Stimulated activated naive CD8-positive, alpha-beta T cell treated with anti-CD3 and anti-CD28 coated beads, Interleukin-15, Interleukin-2, amounts not matched to agents 100 U/mL and 50 U/mL, for 24 hours (primary cell): ENCODE measurements at regions not wholly inside any gene's neighbourhood (a gene's known extent, or its start where the extent isn't known, plus 50 kb on each side); places are given as distances from the start of the nearest gene placed in this dataset.
A peak's percentile ranks its signal among the peaks of the same experiment; 100 is the strongest.
"Not testable (repeated sequence)": the region's sequence is repeated elsewhere in the genome, so short reads cannot be mapped to it uniquely, and the experiment has no call there.

Experiments used
- ATAC-seq: fragments of 150-1000 bp; cut with Tn5 transposase; one replicate; pipeline ENCODE4 v1.10.0; 2021
- DNase-seq: peaks from one replicate; pipeline ENCODE4 v3.0.0; 2021

GRCh38 chr7:142534726-142535122 lies 214.5 kb upstream of the PRSS1 start:
- no peak for ATAC-seq
- DNase-seq = no peak

- ATAC-seq = no peak
Measured at GRCh38 chr7:142533920-142534319, 215.4 kb upstream of the PRSS1 start.

DNA sequence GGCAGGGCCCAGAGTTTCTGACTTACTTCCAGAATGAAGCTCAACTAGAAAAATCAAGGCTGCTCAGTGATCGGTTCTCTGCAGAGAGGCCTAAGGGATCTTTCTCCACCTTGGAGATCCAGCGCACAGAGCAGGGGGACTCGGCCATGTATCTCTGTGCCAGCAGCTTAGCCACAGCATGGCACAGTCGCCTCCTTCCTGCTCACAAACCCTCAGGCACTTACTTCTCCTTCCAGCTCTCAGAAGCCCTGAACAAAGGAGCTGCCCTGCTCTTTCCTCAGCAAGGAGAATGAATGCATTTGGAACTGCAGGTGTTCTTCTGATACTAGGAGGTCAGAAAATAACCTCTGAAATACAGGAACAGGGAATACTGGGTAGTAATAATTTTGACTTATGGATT lies 219.7 kb upstream of the PRSS1 start:
- ATAC-seq = no peak
- no peak for DNase-seq

More at GRCh38 chr7:142533920-142534319, 215.4 kb upstream of the PRSS1 start:
- no peak for DNase-seq

DNA sequence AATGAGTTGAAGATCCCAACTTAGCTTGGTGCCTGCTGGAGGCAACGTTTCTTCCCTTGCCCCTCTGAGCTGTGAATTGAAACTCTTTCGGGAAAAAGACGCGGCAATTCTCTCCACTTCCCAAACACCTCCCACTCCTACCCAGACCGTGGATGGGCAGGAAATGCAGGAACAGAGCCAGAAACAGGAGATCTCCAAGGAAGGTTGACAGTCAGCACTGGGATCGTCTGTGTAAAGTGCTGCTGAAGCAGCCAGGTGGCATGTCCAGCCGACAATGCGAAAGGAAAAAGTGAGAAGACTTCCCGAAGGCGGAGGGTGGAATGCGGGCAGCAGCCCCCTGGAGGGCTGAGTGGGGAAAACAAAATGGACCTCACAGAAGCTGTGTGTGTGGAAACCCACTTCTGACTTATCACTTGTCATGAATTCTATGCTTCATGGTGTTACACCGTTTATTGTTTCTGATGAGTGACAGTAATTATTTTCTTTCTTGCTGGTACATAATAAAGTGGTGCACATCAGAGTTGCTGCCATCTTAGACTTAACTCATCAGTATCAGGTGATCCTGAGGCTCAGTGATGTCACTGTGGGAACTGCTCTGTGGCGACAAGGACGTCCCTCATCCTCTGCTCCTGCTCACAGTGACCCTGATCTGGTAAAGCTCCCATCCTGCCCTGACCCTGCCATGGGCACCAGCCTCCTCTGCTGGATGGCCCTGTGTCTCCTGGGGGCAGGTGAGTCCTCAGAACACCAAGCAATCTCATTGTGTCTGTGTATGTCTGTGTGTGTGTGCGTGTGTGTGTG lies 220.5 kb upstream of the PRSS1 start:
- no peak for DNase-seq
- no peak for ATAC-seq

- DNase-seq = no peak
- no peak for ATAC-seq
Measured at GRCh38 chr7:142523821-142524460, 225.3 kb upstream of the PRSS1 start.

DNA sequence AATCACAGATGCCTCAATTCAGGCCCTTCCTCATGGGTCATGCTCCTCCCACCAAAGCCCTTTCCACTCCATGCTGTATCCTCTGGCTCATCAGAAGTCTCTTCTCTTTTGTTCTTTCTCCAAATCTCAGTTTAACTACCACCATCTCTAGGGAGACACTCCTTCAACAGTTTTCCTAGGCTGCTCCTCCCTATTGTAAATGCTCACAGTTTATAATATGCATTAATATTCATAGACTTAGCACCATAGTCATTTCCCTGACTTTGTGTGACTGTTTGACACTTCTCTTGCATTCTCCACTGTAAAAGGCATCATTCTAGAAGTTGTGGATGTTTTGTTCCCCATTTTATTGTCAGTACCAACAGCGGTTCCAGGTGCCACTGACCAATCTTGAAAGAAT lies 226.5 kb upstream of the PRSS1 start:
- ATAC-seq = no peak
- no peak for DNase-seq

GRCh38 chr7:142520885-142521284 lies 228.4 kb upstream of the PRSS1 start:
- DNase-seq, ATAC-seq: not testable (repeated sequence)

DNA sequence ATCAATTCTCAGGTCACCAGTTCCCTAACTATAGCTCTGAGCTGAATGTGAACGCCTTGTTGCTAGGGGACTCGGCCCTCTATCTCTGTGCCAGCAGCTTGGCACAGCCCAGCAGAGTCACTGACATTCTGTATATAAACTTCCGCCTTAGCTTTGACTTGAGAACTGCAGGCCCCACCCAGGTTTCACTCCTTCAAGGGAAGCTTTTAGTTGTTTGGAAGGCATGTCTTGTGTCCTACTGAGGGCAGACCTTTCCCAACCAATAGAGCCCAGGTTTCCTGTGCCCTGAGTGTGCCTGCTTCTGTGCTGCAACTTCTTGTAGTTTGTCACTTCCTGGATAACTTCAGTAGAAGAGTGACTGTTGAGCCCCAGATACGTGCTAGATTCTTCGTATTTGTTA lies 228.8 kb upstream of the PRSS1 start:
- DNase-seq, ATAC-seq: not testable (repeated sequence)

DNA sequence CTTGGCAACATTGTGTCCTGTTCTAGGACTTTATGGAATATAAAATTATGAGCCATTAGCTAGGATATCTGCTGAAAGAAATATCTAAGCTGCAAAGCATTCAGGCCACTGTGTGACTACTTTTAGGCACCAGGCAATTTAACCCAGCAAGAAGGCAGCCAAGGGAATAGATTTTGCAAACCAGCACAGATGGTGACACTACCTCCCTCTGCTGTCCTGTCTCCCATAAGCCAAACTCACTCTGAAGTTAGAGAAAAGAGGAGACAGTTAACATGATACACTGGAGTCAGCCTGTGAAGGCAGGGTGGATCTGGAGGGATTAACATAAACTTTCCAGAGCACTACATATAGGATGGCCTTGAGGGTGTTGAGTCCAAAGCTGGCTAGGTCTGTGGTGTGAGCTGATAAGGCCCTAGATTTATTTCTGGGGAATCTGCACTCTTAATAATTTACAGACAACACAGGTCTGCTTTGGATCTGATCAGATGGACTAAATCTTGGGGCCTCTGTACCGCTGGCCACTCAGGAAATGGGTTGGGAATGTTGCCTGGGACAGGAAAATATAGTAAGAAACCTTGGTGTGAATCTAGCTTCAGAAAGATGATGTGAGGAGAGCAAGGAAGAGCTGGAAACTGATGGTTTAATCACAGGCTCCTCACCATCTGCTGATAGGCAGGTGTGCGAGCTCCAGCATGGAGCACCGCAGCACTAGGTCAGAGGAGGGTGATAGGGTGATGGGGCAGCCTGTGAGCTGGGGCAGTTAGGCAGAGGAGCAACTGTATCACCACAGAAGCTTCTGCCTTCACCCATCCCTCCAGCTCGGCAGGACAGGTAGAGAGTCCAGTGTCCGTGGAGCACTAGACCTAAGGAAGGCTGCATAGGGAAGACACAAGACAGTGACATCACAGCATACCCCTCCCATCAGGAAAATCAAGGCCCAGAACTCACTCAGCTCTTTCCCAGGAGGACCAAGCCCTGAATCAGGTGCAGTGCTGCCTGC lies 229.9 kb upstream of the PRSS1 start:
- ATAC-seq (no peak), DNase-seq (no peak)

- DNase-seq = no peak
- ATAC-seq = peak; percentile 78
Measured at GRCh38 chr7:142516038-142516501, 233.2 kb upstream of the PRSS1 start.

DNA sequence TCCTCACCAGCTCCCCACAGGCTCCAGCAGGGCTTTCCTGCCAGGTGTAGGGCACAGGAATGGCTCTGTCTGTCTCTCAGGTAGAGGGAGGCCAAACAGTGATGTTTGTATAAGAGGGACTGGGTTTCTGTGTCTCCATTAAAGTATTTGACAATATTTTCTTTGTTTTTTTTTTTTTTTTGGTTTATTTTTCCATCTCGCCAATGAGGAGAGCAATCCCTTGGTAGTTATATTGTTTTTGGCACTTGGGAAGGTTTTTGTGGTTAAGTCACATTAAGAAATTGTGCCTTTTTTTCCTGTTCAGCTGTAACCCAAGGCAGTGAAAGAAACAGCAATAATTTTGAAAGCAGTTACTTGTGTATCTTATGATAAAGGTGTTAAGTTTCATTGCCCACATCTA lies 234.6 kb upstream of the PRSS1 start:
- not testable (repeated sequence) for ATAC-seq

DNA sequence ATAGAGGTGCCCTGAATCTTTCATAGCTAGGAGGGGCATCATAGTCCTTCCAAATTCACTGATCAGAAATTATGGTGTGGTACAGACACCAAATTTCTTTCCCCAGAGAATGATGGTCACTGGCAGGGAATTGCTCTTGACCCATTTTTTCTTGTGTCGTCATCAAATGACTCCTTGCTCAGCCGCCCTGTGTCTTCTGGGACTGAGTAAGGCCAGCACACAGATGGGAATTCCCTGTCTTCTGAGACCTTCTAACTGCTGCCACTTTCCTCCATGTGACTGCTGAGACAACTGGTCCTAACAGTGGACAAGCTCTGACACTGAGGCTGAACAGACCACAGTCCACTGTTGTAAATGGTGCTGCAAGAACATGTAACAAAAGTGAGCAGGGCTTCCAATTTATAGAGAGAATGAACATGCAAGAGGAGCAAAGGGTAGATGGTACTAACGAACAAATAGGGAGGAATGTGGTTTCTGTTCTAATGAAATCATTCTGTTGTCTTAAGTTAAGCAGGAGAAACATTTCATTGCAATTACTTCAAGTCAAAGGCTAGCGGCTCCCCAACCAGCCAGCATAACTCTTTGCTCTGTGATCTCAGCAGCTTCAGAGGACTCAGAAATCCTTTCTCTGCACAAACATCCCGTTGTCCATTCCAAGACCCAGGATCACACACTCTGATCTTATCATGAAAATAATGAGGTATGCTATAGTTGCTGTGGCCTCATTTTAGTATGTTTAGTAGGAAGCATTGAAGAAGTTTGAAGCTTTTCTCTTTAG lies 235.9 kb upstream of the PRSS1 start:
- ATAC-seq = no peak
- DNase-seq = no peak

More for the DNA sequence above, 234.6 kb upstream of the PRSS1 start:
- DNase-seq = not testable (repeated sequence)

- DNase-seq (no peak), ATAC-seq (no peak)
Measured at GRCh38 chr7:142511801-142512200, 237.5 kb upstream of the PRSS1 start.

DNA sequence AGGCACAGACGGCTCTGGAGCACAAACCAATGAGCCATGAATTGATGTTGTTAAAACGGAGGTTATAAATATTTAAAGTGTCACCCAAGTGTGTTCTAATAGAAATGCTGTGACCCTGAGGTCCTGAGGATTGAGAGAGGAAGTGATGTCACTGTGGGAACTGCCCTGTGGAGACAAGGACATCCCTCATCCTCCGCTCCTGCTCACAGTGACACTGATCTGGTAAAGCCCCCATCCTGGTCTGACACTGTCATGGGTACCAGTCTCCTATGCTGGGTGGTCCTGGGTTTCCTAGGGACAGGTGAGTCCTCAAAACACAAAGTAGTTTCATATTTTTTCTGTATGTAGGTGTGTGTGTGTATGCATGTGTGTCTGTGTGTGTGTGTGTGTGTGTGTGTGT lies 237.9 kb upstream of the PRSS1 start:
- DNase-seq (no peak), ATAC-seq (no peak)

DNA sequence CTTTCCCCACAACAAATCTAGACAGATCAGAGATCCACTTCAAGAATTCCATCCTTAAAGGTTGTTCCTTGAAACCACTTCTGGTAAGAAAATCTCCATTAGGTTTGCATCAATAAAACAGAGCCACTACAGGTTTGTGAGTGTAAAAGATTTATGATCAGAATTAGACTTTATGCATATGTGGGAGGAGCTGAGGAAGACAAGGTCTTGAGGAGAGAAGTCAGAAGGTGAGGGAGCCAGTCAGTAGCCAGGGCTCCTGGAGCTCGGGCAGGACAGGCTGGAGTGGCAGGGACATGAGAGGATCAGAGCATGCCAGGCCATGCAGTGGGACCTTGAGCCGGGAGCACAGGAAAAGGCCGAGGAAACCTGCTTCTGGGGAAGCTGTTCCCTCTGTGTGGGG lies 240.0 kb upstream of the PRSS1 start:
- not testable (repeated sequence) for DNase-seq, ATAC-seq

DNA sequence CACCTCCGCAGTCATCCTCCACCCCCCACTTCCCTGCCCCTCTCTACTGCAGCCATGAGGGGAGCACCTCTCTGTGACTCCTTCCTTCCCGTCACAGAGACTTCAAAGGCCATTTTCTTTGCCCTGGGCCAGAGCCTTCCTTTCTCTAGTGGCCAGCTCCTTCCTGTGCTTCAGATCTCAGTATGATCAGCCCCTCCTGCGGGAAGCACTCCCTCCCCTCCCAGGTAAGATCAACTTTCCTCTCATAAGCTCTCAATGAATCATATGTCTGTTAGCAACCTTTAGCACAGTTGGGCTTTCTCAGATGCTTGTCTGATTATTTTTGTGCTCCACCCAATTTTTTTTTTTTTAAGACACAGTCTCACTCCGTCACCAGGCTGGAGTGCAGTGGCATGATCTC lies 241.0 kb upstream of the PRSS1 start:
- DNase-seq (no peak), ATAC-seq (peak; percentile 48)

- no peak for DNase-seq
- ATAC-seq = no peak
Measured at GRCh38 chr7:142507799-142508198, 241.5 kb upstream of the PRSS1 start.

GRCh38 chr7:142507066-142507465 lies 242.2 kb upstream of the PRSS1 start:
- ATAC-seq, DNase-seq: not testable (repeated sequence)

DNA sequence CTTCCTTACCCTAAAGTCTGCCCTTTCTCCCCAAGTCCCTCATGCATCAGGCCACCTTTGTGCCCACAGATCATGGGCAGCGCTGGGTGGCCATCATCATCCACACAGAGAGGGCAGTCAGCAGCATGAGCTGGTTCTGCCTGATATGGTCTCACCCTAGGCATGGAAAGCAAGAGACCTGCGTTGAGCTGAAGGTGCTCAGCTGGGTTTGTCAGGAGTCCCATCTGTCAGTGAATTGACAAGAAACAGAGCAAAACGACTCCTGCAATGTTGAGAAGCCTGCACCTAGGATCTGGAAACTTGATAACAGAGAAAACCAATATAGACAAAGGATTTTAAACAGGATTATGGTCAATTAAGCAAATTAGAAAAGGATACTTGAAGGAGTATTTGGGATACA lies 242.7 kb upstream of the PRSS1 start:
- ATAC-seq (no peak), DNase-seq (no peak)

- ATAC-seq, DNase-seq: not testable (repeated sequence)
Measured at GRCh38 chr7:142503949-142504348, 245.3 kb upstream of the PRSS1 start.

- ATAC-seq = no peak
- DNase-seq = no peak
Measured at GRCh38 chr7:142503036-142503435, 245.2 kb upstream of the PRSS58 start.
